ENCODE measurements at regions not wholly inside any gene's neighbourhood (a gene's known extent, or its start where the extent isn't known, plus 50 kb on each side); places are given as distances from the start of the nearest gene placed in this dataset.

- no peak for TF ChIP-seq CTCF (IDR thresholded peaks at IDR 0.05)
- no peak for TF ChIP-seq POLR2A (IDR thresholded peaks at IDR 0.05)
These were observed 98.3 kb upstream of the BOD1 start for GRCh38 chr5:173714551-173715428.
